Brain pericyte (primary cell): ENCODE measurements at regions not wholly inside any gene's neighbourhood (a gene's known extent, or its start where the extent isn't known, plus 50 kb on each side); places are given as distances from the start of the nearest gene placed in this dataset.

Experiments
- DNase-seq: peaks from one replicate; pipeline ENCODE4 v3.0.0-alpha.2; 2012; ENCODE audit warnings: low read depth, low spot score

GRCh38 chr1:209324901-209325871 is 258.3 kb upstream of the CAMK1G start:
- no peak for DNase-seq

- no peak for DNase-seq
Observed at GRCh38 chr1:209326076-209326475, 257.4 kb upstream of the CAMK1G start.

GRCh38 chr1:209326831-209327230 is 256.7 kb upstream of the CAMK1G start:
- DNase-seq = no peak

DNA sequence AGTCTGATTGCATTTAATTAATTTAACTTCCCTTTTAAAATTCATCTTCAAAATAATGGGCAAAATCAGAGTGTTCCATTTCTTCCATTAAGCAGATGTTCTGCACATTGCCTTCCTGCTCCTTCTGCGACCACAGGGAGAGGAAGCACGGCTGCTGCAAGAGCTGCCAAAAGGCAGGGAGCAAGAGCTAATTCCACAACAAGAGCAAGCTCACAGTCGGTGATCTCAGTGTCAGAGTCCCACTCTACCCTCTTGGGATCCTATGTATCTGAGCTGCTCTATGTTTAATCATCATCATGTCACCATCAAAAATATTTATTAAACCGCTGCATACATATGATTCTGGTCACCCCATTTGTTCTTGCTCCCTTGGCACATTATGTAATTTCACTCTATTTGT is 255.3 kb upstream of the CAMK1G start:
- DNase-seq = no peak

GRCh38 chr1:209335178-209335577 is 248.3 kb upstream of the CAMK1G start:
- no peak for DNase-seq

GRCh38 chr1:209341146-209341545 is 242.4 kb upstream of the CAMK1G start:
- DNase-seq = no peak

DNA sequence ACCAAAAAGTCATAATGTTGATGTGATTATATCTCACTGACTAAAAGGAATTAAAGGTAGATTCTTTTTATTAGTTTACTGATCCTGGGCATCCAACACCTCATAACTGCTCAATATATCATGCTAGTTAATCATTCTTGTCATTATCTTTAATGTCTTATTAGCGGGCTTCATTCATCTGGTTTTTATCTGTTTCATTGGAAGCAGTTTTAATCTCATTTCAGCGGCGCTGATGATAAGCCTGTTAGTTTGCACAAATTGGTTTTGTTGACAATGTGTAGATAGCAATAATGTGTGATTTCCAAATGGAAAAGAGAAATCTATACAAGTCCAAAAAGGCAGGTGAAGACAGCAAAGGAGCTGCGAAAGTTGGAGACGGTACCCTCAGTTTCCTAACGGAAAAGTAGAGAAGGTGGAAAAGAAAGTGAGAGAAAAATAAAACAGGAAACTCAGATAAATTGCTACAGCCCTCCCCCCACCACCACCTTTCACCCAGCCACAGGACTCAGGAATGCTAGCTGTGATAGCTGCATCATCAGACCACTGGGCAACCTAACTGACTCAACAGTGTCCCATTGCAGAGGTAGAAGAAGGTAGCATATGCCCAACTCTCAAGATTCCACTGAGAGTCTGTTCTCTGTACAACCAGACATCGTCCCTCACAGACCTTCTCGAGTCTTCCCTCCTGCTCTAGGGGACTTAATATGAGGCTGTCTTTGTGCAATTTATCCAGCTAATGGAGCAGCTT is 241.7 kb upstream of the CAMK1G start:
- DNase-seq = no peak

- DNase-seq = no peak
Observed at GRCh38 chr1:209342441-209343175, 240.9 kb upstream of the CAMK1G start.

DNA sequence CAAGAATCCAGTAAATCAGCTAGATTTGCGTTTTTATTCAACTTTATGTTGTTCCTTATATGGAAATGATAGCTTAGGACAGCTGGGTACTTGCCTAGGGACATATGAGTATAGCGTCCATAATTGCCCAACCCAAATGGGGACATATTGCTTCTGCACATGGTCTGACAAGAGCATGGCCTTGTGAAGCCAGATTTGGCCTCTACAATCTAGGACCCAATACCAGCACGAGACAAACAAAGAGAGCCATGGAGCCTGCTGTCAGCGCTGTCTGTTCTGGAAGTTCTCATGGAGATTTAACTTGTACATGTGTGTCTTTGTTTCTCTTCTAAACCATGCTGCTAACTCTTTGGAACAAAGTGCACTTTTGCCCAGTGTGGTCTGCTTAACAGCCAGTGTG is 240.0 kb upstream of the CAMK1G start:
- no peak for DNase-seq

- no peak for DNase-seq
Observed at GRCh38 chr1:209344156-209344555, 239.4 kb upstream of the CAMK1G start.

DNA sequence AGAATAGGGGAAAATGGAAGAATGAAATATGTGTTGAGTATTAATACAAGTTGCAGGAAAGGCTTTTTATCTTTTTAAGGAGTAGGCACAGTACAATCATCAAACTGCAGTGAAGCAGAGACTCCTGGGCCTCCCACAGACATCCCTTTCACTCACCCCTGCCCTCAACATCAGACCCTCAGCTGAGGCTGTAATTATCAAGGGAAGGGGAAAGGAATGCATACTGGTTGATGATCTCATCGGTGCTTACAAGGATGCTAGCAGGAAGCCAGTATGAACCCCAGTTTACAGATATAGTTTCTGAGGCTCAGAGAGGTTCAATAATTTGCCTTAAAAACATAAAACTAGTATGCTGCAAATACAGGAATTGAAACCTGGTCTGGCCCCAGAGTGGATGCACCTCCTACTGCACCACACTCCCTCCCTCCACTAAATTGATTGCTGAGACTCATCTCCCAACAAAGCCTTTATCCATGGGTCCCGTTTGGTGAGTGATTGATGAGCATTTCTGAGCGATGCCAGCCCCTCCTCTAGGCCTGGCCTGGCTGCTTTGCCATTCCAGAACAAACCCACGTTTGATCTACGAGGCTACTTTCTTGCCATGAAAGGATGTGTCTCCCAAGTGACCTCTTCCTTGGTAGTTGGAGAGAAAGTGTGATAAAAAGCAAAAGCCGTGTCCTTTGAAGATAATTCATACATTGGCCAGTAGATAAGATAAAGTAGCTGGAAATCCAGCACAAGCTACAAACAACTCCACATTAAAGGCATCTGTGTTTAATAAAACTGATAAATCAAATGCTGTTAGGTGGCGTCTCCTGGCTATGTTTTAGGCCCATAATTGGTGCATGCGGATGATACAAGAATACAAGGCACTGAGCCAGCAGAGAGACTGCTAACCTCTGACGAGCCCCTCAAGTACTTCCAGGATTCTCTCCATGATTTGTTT is 233.9 kb upstream of the CAMK1G start:
- no peak for DNase-seq

DNA sequence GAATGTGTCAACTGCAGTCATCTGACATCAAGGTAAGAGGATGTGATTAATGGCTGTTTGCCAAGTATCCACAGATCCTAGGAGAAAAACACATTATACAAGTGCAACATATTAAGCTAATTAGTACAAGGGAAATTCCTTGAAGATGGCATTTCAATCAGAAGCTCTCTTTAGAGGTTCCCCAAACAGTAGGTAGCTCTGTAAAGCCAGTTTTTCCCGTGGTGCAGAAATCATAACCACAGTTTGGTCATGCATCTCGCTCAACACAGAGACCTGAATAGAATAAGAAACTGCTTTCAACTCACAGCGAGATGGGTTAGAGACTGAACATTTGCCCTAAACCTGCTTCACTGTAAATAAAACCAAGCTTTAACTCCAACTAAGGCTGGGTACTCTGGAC is 230.5 kb upstream of the CAMK1G start:
- DNase-seq = no peak

DNA sequence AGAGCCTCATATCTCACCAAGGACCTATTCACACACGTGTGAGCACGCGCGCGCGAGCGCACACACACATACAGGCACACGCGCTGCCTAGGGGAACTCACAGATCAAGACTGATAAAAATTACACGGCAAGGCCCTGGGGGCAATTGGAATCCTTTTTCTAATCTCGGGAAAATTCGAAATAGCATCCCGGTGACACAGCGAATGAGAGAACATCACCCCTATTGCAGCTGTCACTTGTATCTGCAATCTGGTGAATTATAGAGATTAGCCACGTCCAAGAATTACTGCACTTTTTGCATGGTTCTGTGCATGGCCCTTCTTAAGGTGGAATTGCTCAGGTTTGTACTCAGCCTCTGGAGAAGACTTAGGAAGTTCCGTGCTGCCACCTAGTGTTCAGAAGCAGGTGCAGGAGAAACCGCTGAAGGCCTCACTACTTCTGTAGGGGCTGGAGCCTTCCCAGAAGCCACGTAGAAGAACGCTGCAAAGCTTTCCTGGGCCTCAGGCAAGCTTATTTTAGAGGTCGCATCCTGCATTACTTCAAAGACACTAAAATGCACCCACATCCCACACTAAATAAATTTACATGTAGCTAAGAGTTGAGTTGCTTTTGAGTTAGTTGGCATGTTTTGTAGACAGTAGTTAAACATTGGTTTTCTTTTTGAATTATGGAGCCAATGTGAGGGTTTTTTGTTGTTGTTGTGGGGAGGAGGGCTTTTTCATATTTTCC is 229.2 kb upstream of the CAMK1G start:
- DNase-seq = peak; percentile 15

- no peak for DNase-seq
Observed at GRCh38 chr1:209354840-209355165, 228.7 kb upstream of the CAMK1G start.

- no peak for DNase-seq
Observed at GRCh38 chr1:209355415-209355814, 228.1 kb upstream of the CAMK1G start.

DNA sequence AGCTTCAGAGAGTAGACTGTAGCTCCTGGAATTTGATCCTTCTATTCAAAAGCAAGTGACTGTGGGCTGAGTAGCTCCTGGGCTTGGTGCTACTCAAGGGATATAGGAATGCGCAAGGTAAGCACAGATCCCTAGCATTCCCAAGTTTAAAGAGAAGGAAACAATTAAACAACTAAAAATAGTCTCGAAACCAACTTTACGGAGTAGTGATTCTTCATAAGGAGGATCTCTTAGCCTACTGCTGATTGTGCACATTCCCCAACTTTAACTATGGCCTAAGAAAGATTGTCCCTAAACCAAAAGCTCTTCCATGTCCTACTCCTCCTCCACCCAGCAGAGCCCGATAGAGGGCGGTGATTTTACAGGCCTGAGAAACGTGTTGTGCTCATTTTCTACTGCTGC is 226.5 kb upstream of the CAMK1G start:
- no peak for DNase-seq

- no peak for DNase-seq
Observed at GRCh38 chr1:209363112-209363511, 220.4 kb upstream of the CAMK1G start.

- DNase-seq = no peak
Observed at GRCh38 chr1:209364716-209365115, 218.8 kb upstream of the CAMK1G start.

DNA sequence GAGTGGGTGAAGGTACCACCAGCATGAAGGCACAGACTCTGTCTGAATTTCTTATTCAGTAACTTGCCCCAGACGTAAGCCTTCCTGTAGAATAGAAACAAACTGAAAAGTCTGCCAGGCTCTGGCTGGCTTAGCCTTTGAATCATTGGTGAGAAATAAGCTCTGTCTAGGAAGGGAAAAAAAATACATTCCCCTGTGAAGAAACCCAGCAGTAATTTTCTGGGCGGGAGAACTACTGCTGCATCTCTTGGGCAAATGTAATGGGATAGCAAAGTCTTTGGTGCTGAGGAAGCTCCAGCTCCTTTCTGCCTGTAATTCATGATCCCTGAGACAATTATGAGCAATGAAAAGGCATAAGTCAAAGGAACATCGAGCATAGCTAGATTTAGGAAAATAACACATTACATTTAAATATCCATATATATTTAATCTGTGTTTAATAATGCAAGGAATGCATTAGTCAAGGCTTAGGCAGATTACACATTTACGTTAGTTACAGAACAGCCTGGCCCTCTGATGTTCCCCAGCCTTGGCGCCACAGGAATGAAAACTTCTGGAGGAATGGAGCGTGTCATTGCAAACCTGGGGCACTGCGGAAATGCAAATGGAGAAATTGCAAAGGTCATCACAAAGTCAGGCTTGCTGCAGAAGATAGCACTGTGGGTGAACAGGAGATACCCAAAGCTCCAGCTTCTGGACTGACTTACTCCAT is 216.3 kb upstream of the CAMK1G start:
- no peak for DNase-seq
